ENCODE measurements at regions not wholly inside any gene's neighbourhood (a gene's known extent, or its start where the extent isn't known, plus 50 kb on each side); places are given as distances from the start of the nearest gene placed in this dataset.

GRCh38 chr7:9030976-9031375 lies 597.6 kb downstream of the NXPH1 start:
- TF ChIP-seq POLR2A (IDR thresholded peaks at IDR 0.05), result no peak
- TF ChIP-seq, protein P1, sequence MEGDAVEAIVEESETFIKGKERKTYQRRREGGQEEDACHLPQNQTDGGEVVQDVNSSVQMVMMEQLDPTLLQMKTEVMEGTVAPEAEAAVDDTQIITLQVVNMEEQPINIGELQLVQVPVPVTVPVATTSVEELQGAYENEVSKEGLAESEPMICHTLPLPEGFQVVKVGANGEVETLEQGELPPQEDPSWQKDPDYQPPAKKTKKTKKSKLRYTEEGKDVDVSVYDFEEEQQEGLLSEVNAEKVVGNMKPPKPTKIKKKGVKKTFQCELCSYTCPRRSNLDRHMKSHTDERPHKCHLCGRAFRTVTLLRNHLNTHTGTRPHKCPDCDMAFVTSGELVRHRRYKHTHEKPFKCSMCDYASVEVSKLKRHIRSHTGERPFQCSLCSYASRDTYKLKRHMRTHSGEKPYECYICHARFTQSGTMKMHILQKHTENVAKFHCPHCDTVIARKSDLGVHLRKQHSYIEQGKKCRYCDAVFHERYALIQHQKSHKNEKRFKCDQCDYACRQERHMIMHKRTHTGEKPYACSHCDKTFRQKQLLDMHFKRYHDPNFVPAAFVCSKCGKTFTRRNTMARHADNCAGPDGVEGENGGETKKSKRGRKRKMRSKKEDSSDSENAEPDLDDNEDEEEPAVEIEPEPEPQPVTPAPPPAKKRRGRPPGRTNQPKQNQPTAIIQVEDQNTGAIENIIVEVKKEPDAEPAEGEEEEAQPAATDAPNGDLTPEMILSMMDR (IDR thresholded peaks at IDR 0.05), result no peak
